ENCODE measurements at regions not wholly inside any gene's neighbourhood (a gene's known extent, or its start where the extent isn't known, plus 50 kb on each side); places are given as distances from the start of the nearest gene placed in this dataset.

GRCh38 chr20:53826597-53827291, 233.1 kb upstream of the ZNF217 start:
- no peak for DNase-seq (ENCODE audit: low spot score)
- TF ChIP-seq CTCF (conservative IDR thresholded peaks at IDR 0.05; ENCODE audit: low read depth): no peak
- peak overlapping the region; percentile 77 for H3K27ac ChIP-seq
- ChIA-PET CTCF (interaction anchor here (0.6 to 1.3 kb wide), 3 partner anchors 17 to 181 kb away, joined by 3 to 6 read pairs (median 4); no protein-coding TSS in a partner anchor), POLR2A (ENCODE audit: low non-redundant PET) (interaction anchor here (0.6 kb wide), 1 partner anchor 15 kb away, joined by 6 read pairs; no protein-coding TSS in a partner anchor)

GRCh38 chr20:53826090-53826489, 232.5 kb upstream of the ZNF217 start:
- ChIA-PET POLR2A (ENCODE audit: low non-redundant PET) (interaction anchor here (0.6 kb wide), 1 partner anchor 15 kb away, joined by 6 read pairs; no protein-coding TSS in a partner anchor), CTCF (no interaction called here)
- DNase-seq (ENCODE audit: low spot score): no peak
- peak overlapping the region; percentile 32 for H3K27ac ChIP-seq
- TF ChIP-seq CTCF (conservative IDR thresholded peaks at IDR 0.05; ENCODE audit: low read depth): no peak

GRCh38 chr20:53825282-53825681, 231.6 kb upstream of the ZNF217 start:
- POLR2A ChIA-PET (ENCODE audit: low non-redundant PET): no interaction called here
- no peak for DNase-seq (ENCODE audit: low spot score)
- CTCF ChIA-PET: no interaction called here
- H3K27ac ChIP-seq: no peak overlapping the region
- no peak for TF ChIP-seq CTCF (conservative IDR thresholded peaks at IDR 0.05; ENCODE audit: low read depth)

GRCh38 chr20:53824779-53825178, 231.1 kb upstream of the ZNF217 start:
- ChIA-PET POLR2A (ENCODE audit: low non-redundant PET) (no interaction called here), CTCF (no interaction called here)
- no peak for DNase-seq (ENCODE audit: low spot score)
- TF ChIP-seq CTCF (conservative IDR thresholded peaks at IDR 0.05; ENCODE audit: low read depth): no peak
- H3K27ac ChIP-seq: no peak overlapping the region

GRCh38 chr20:53823121-53823764, 229.6 kb upstream of the ZNF217 start:
- ChIA-PET CTCF (no interaction called here), POLR2A (ENCODE audit: low non-redundant PET) (no interaction called here)

GRCh38 chr20:53822534-53822933, 228.9 kb upstream of the ZNF217 start:
- ChIA-PET CTCF (no interaction called here), POLR2A (ENCODE audit: low non-redundant PET) (no interaction called here)
- no peak for DNase-seq (ENCODE audit: low spot score)
- no peak overlapping the region for H3K27ac ChIP-seq
- TF ChIP-seq CTCF (conservative IDR thresholded peaks at IDR 0.05; ENCODE audit: low read depth): no peak

More at GRCh38 chr20:53823121-53823764, 229.6 kb upstream of the ZNF217 start:
- H3K27ac ChIP-seq: no peak overlapping the region
- TF ChIP-seq CTCF (conservative IDR thresholded peaks at IDR 0.05; ENCODE audit: low read depth): no peak
- DNase-seq (ENCODE audit: low spot score): no peak

Data from RWPE1 (cell line).